Natural killer cell (primary cell): ENCODE measurements at regions not wholly inside any gene's neighbourhood (a gene's known extent, or its start where the extent isn't known, plus 50 kb on each side); places are given as distances from the start of the nearest gene placed in this dataset.

Source experiments
- ATAC-seq, 3 donors: fragments of 150-1000 bp in 2 of 3; fragments of 200-7000 bp in 1 of 3; cut with Tn5 transposase; 1 replicate in 1 of 3; 2 replicates in 2 of 3; pipeline ENCODE4 v1.10.0; 2021; ENCODE audit warnings: mild to moderate bottlenecking in 2 of 3, moderate library complexity in 2 of 3
- DNase-seq, 2 donors: peaks; one replicate each; pipeline versions ENCODE4 v3.0.0 to v3.0.0-alpha.2; 2013 to 2021; ENCODE audit warnings: mixed read lengths in 1 of 2
- H3K27ac ChIP-seq: one replicate; pipeline ENCODE4 v1.5.1; 2013; ENCODE audit warnings: mild to moderate bottlenecking, low read length
- H3K27me3 ChIP-seq: one replicate; pipeline ENCODE4 v1.6.1; 2013; ENCODE audit warnings: low read length; ENCODE audit not compliant: control insufficient read depth, insufficient read depth
- H3K36me3 ChIP-seq: one replicate; pipeline ENCODE4 v1.6.1; 2013; ENCODE audit warnings: low read length; ENCODE audit not compliant: control insufficient read depth, insufficient read depth
- H3K4me1 ChIP-seq: one replicate; pipeline ENCODE4 v1.6.1; 2013; ENCODE audit warnings: low read length; ENCODE audit not compliant: control insufficient read depth, insufficient read depth
- H3K4me3 ChIP-seq: one replicate; pipeline ENCODE4 v1.5.1; 2013; ENCODE audit warnings: low read length
- H3K9me3 ChIP-seq: one replicate; pipeline ENCODE4 v1.6.1; 2013; ENCODE audit warnings: low read length; ENCODE audit not compliant: control insufficient read depth, insufficient read depth
- H3K27ac Mint-ChIP-seq, 2 donors: one replicate each; pipeline ENCODE4 v1.8.0; 2022; ENCODE audit warnings: mild to moderate bottlenecking in 2 of 2, mixed read lengths in 2 of 2, moderate library complexity in 1 of 2
- H3K27me3 Mint-ChIP-seq, 2 donors: one replicate each; pipeline ENCODE4 v1.8.0; 2022; ENCODE audit warnings: low read depth in 2 of 2, mixed read lengths in 2 of 2
- H3K36me3 Mint-ChIP-seq: one replicate; pipeline ENCODE4 v1.8.0; 2022; ENCODE audit warnings: mixed read lengths
- H3K4me1 Mint-ChIP-seq, 2 donors: one replicate each; pipeline ENCODE4 v1.8.0; 2022; ENCODE audit warnings: mixed read lengths in 2 of 2
- H3K4me3 Mint-ChIP-seq: one replicate; pipeline ENCODE4 v1.8.0; 2022; ENCODE audit warnings: mild to moderate bottlenecking, moderate library complexity, mixed read lengths
- H3K9me3 Mint-ChIP-seq, 2 donors: one replicate each; pipeline ENCODE4 v1.8.0; 2022; ENCODE audit warnings: mixed read lengths in 2 of 2
- WGBS: methylation state at CpG from one replicate; pipeline ENCODE4 v1.1.7; 2013; ENCODE audit warnings: missing lambda C conversion rate; ENCODE audit not compliant: insufficient coverage; 5-methylcytosine and 5-hydroxymethylcytosine counted together
- intact Hi-C: fragments of 100-400 bp; cut with micrococcal nuclease; formaldehyde crosslinking; loops from one replicate; pipeline ENCODE4 v1.14.2; 2022
- TF ChIP-seq, protein P1 (sequence below): fragments of 200-600 bp; IDR thresholded peaks from one replicate; pipeline ENCODE4 v1.8.0; 2022; ENCODE audit warnings: antibody characterized with exemption

DNA sequence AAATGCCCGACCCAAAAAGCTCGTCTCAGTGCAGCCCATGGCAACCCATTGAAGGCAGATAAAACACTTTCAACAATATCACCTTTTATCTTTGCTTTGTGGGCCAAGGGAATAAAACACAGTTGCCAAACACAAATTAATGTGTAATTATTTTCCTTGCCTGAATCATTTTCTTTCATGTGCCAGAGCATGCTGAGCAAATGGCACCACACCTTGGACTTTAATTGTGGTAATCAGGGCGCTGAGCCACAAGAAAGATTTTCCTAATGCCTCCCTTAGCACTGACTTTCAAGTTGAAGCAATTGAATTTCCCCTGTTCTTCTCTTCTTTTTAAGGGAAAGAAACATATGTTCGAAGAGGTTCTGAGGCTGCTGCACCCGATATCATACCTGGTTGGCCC, 297.1 kb upstream of the MSX2 start:
- no peaks in the 10 kb centered on the region for H3K36me3 Mint-ChIP-seq
- no peaks in the 10 kb centered on the region for H3K36me3 ChIP-seq
- no peaks in the 10 kb centered on the region for H3K27me3 ChIP-seq
- H3K4me1 ChIP-seq = peaks cover 7% of the 10 kb centered on the region
- H3K9me3 ChIP-seq = no peaks in the 10 kb centered on the region
- H3K4me3 ChIP-seq = no peak overlapping the region
- no peak overlapping the region for H3K27ac ChIP-seq
- H3K4me3 Mint-ChIP-seq = no peak overlapping the region
- WGBS = 84% methylated on average over 5 of the region's 5 CpGs
- H3K27me3 Mint-ChIP-seq = no peaks in the 10 kb centered on the region
- H3K4me1 Mint-ChIP-seq = peaks cover 9% of the 10 kb centered on the region in 2 donors
- TF ChIP-seq, protein P1, sequence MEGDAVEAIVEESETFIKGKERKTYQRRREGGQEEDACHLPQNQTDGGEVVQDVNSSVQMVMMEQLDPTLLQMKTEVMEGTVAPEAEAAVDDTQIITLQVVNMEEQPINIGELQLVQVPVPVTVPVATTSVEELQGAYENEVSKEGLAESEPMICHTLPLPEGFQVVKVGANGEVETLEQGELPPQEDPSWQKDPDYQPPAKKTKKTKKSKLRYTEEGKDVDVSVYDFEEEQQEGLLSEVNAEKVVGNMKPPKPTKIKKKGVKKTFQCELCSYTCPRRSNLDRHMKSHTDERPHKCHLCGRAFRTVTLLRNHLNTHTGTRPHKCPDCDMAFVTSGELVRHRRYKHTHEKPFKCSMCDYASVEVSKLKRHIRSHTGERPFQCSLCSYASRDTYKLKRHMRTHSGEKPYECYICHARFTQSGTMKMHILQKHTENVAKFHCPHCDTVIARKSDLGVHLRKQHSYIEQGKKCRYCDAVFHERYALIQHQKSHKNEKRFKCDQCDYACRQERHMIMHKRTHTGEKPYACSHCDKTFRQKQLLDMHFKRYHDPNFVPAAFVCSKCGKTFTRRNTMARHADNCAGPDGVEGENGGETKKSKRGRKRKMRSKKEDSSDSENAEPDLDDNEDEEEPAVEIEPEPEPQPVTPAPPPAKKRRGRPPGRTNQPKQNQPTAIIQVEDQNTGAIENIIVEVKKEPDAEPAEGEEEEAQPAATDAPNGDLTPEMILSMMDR = no peak
- intact Hi-C loops = no loop called here
- DNase-seq (no peak), ATAC-seq (no peak)
- no peak overlapping the region for H3K27ac Mint-ChIP-seq
- H3K9me3 Mint-ChIP-seq = no peaks in the 10 kb centered on the region

DNA sequence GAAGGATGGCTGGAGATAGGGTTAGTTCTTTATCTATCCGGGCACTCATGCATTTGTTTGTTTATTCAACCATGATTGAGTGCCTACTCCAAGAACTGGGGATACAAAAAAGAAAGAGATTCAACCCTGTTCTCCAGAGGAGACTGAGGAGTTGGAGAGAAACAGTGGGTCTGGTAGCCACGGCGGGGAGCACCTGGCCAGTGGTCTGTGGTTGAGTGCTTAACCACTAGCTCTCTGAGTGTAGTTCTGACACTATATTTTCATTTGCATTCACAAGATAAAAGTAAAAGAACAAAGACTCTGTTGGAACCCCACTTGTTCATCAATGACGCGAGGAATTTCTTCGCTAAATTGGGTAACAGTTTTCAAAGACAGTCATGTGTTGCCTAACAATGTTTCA, 295.5 kb upstream of the MSX2 start:
- Histone ChIP-seq H3K4me3 (no peak overlapping the region), H3K36me3 (no peaks in the 10 kb centered on the region), H3K9me3 (no peaks in the 10 kb centered on the region), H3K4me1 (peaks cover 7% of the 10 kb centered on the region), H3K27me3 (no peaks in the 10 kb centered on the region), H3K27ac (no peak overlapping the region)
- Mint-ChIP-seq H3K36me3 (no peaks in the 10 kb centered on the region), H3K4me1 (peaks cover 9% of the 10 kb centered on the region in 2 donors), H3K27me3 (peaks cover 0 to 7% of the 10 kb centered on the region in 2 donors), H3K4me3 (no peak overlapping the region), H3K27ac (no peak overlapping the region), H3K9me3 (no peaks in the 10 kb centered on the region)
- intact Hi-C loops = no loop called here
- WGBS = 58% methylated on average over 6 of the region's 6 CpGs
- TF ChIP-seq, protein P1 = no peak
- DNase-seq (no peak), ATAC-seq (no peak)

DNA sequence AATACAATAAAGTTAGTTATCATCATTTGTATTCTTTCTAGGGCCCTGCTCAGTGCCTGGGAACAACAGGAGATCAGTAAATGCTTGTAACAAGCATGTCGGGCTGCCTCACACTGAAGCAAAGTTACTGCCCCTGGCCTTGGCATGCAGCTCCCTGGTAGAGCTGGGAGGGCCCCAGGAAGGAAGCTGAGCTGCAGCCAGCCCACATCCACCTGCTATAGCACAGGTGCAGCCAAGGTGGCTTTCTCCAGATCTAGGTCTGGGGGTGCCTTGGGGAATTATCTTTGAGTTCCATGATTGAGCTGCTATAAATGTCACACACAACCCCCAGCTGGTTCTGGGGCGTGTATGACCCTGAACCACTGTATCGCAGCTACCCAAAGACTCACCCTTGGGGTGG, 293.4 kb upstream of the MSX2 start:
- Mint-ChIP-seq H3K36me3 (no peaks in the 10 kb centered on the region), H3K27me3 (peaks cover 5 to 16% of the 10 kb centered on the region in 2 donors), H3K27ac (no peak overlapping the region), H3K9me3 (no peaks in the 10 kb centered on the region), H3K4me3 (no peak overlapping the region), H3K4me1 (no peaks in the 10 kb centered on the region)
- Histone ChIP-seq H3K36me3 (no peaks in the 10 kb centered on the region), H3K27ac (no peak overlapping the region), H3K4me1 (no peaks in the 10 kb centered on the region), H3K4me3 (no peak overlapping the region), H3K9me3 (no peaks in the 10 kb centered on the region), H3K27me3 (no peaks in the 10 kb centered on the region)
- WGBS = 57% methylated on average over 3 of the region's 3 CpGs
- DNase-seq (no peak), ATAC-seq (no peak)
- intact Hi-C loops = no loop called here
- TF ChIP-seq, protein P1 = no peak

DNA sequence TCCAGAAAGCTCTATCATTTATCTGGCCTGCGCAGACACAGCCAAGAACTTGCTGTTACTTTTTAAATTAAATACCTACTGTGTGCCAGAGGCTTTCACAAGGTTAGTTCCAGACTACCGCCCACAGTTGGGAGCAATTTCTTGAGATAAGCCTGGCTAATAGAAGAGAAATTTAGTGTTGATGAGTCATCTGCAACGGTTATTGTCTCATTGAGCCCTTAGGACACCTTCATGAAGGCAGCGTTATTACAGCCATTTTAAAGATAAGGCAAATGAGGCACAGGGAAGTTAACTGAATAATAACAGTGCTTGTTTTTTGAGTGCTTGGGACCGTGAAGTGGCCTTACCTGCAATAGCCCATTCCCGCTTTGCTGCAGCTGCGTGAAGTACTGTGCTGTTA, 292.9 kb upstream of the MSX2 start:
- no peaks in the 10 kb centered on the region for H3K4me1 Mint-ChIP-seq
- intact Hi-C loops = no loop called here
- WGBS = 86% methylated on average over 7 of the region's 7 CpGs
- Histone ChIP-seq H3K27ac (no peak overlapping the region), H3K27me3 (no peaks in the 10 kb centered on the region), H3K36me3 (no peaks in the 10 kb centered on the region), H3K4me3 (no peak overlapping the region), H3K9me3 (no peaks in the 10 kb centered on the region), H3K4me1 (no peaks in the 10 kb centered on the region)
- no peak overlapping the region for H3K27ac Mint-ChIP-seq
- H3K27me3 Mint-ChIP-seq = peaks cover 5 to 16% of the 10 kb centered on the region in 2 donors
- TF ChIP-seq, protein P1 = no peak
- no peak overlapping the region for H3K4me3 Mint-ChIP-seq
- ATAC-seq (no peak), DNase-seq (no peak)
- no peaks in the 10 kb centered on the region for H3K9me3 Mint-ChIP-seq
- no peaks in the 10 kb centered on the region for H3K36me3 Mint-ChIP-seq
